ENCODE measurements at regions not wholly inside any gene's neighbourhood (a gene's known extent, or its start where the extent isn't known, plus 50 kb on each side); places are given as distances from the start of the nearest gene placed in this dataset.

DNA sequence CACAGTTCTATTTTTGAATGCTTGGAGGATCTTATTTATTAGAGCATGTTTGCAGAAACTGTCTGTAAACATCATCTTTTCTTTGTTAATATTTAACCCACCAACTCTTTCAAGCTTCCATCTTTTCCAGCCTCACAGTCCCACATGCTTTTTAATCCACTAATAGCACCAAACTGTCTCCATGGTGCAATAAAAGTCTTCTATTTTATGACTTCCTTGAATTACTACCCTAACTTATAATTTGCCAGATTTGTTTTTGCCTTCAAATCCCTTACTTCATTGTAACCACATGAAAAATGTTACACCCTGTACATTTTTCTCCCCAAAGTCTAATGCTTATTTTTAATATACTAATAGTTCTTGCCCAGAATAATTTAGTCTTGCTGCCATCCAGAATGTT, 792.6 kb downstream of the PLCL1 start:
- H3K27ac ChIP-seq (ENCODE audit: extremely low read depth, low read depth, low read length) = no peak overlapping the region
- H3K36me3 ChIP-seq (ENCODE audit: control insufficient read depth in 2 of 2, insufficient read depth in 1 of 2, low read length in 2 of 2) = no peaks in the 10 kb centered on the region
- ChIA-PET POLR2A (no interaction called here), CTCF (interaction anchor here (0.7 kb wide), 1 partner anchor 998 kb away, joined by 3 read pairs; no protein-coding TSS in a partner anchor)
- TF ChIP-seq PRDM6 (tag by site-specific recombination; IDR thresholded peaks at IDR 0.05) (peak; percentile 53; the same call in 1 of the 2 replicates), ZNF664 (tag by site-specific recombination; IDR thresholded peaks at IDR 0.05) (no peak), ZNF843 (tag by site-specific recombination; IDR thresholded peaks at IDR 0.05) (peak; percentile 73), MYNN (tag by site-specific recombination; IDR thresholded peaks at IDR 0.05; ENCODE audit: borderline replicate concordance) (peak; percentile 74; the same call in 1 of the 2 replicates), ZNF202 (tag by site-specific recombination; IDR thresholded peaks at IDR 0.05; ENCODE audit: borderline replicate concordance) (no peak), ZNF292 (tag by site-specific recombination; IDR thresholded peaks at IDR 0.05; ENCODE audit: borderline replicate concordance, low read depth) (no peak), ZNF521 (tag by site-specific recombination; IDR thresholded peaks at IDR 0.05) (no peak), SP7 (tag by site-specific recombination; IDR thresholded peaks at IDR 0.05) (peak; percentile 44), OSR2 (tag by site-specific recombination; IDR thresholded peaks at IDR 0.05) (peak; percentile 24; the same call in 1 of the 2 replicates), WT1 (tag by site-specific recombination; IDR thresholded peaks at IDR 0.05) (peak; percentile 23; the same call in 1 of the 2 replicates), ZNF692 (tag by site-specific recombination; IDR thresholded peaks at IDR 0.05) (no peak), FEZF1 (tag by site-specific recombination; IDR thresholded peaks at IDR 0.05) (peak; percentile 59; the same call in 1 of the 2 replicates)
- H3K4me3 ChIP-seq (ENCODE audit: low read depth, low read length) = no peak overlapping the region
- H3K4me1 ChIP-seq (ENCODE audit: control insufficient read depth, insufficient read depth, low read length) = peaks cover 7% of the 10 kb centered on the region
- no peaks in the 10 kb centered on the region for H3K9me3 ChIP-seq (ENCODE audit: control insufficient read depth, insufficient read depth, low read depth, low read length)

DNA sequence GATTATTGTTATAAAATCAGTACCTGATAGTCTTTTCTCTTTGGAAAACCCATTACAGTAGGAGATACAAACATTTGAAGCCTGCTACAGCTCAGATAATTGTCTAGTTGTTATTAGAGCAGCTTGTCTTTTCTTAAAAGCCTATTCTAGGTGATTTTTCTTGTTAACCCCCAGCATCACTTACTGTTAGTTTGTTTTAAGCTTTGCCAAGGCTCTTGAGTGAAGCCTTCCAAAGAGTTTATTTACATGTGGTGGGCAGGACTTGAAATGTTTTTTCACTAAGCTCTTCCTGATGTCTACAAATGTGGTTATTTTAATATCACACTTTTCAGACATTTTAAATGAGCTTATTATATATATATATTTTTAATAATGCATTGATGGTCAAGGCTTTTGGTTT, 791.3 kb downstream of the PLCL1 start:
- peak; percentile 33; the same call in 1 of the 2 replicates for TF ChIP-seq FEZF1 (tag by site-specific recombination; IDR thresholded peaks at IDR 0.05)
- TF ChIP-seq ZNF48 (tag by site-specific recombination; IDR thresholded peaks at IDR 0.05) = no peak

DNA sequence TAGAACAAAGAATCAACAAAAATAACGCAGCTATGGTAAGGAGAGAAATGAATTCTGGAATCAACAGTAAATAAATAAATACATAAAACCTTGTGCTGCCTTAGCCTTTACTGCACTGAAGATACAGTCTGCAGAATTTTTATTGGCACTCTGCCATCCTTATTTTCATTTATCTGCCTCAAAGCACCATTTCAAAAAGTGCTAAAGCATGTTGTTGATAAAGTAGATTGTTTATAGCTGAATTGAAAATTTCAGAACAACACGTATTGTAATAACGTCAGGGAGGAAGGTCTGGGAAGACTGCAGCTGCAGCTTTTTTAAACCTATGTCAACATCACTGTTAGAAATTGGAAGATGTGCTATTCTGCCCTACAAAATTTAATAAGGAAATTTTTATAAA, 787.2 kb downstream of the PLCL1 start:
- Histone ChIP-seq H3K4me1 (ENCODE audit: control insufficient read depth, insufficient read depth, low read length) (peaks cover 5% of the 10 kb centered on the region), H3K36me3 (ENCODE audit: control insufficient read depth in 2 of 2, insufficient read depth in 1 of 2, low read length in 2 of 2) (no peaks in the 10 kb centered on the region), H3K9me3 (ENCODE audit: control insufficient read depth, insufficient read depth, low read depth, low read length) (no peaks in the 10 kb centered on the region), H3K27ac (ENCODE audit: extremely low read depth, low read depth, low read length) (no peak overlapping the region), H3K4me3 (ENCODE audit: low read depth, low read length) (no peak overlapping the region)
- ChIA-PET POLR2A (no interaction called here), CTCF (no interaction called here)
- TF ChIP-seq SP2 (tag by site-specific recombination; IDR thresholded peaks at IDR 0.05) (no peak), SCRT2 (tag by site-specific recombination; IDR thresholded peaks at IDR 0.05) (no peak), TCF7L2 (IDR thresholded peaks at IDR 0.05; ENCODE audit: borderline replicate concordance, low read depth, low read length) (no peak), ZNF354C (tag by site-specific recombination; IDR thresholded peaks at IDR 0.05; ENCODE audit: borderline replicate concordance, low read depth) (no peak), ZNF341 (tag by site-specific recombination; IDR thresholded peaks at IDR 0.05; ENCODE audit: low read depth) (no peak), SALL2 (tag by site-specific recombination; IDR thresholded peaks at IDR 0.05; ENCODE audit: borderline replicate concordance) (no peak), ZBTB1 (tag by site-specific recombination; IDR thresholded peaks at IDR 0.05) (no peak), FEZF1 (tag by site-specific recombination; IDR thresholded peaks at IDR 0.05) (no peak), ZNF629 (tag by site-specific recombination; IDR thresholded peaks at IDR 0.05) (no peak), ZNF211 (tag by site-specific recombination; IDR thresholded peaks at IDR 0.05; ENCODE audit: low read depth) (no peak), ZBTB26 (tag by site-specific recombination; optimal IDR thresholded peaks at IDR 0.05) (no peak)
- TF ChIP-seq, protein P1, sequence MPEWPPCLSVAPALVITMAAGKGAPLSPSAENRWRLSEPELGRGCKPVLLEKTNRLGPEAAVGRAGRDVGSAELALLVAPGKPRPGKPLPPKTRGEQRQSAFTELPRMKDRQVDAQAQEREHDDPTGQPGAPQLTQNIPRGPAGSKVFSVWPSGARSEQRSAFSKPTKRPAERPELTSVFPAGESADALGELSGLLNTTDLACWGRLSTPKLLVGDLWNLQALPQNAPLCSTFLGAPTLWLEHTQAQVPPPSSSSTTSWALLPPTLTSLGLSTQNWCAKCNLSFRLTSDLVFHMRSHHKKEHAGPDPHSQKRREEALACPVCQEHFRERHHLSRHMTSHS (tag by site-specific recombination; IDR thresholded peaks at IDR 0.05) = no peak

More for the DNA sequence above, 791.3 kb downstream of the PLCL1 start:
- CTCF ChIA-PET = interaction anchor here (0.7 kb wide), 1 partner anchor 53 kb away, joined by 4 read pairs; no protein-coding TSS in a partner anchor
- no peaks in the 10 kb centered on the region for H3K9me3 ChIP-seq (ENCODE audit: control insufficient read depth, insufficient read depth, low read depth, low read length)
- H3K4me3 ChIP-seq (ENCODE audit: low read depth, low read length) = no peak overlapping the region
- no peaks in the 10 kb centered on the region for H3K36me3 ChIP-seq (ENCODE audit: control insufficient read depth in 2 of 2, insufficient read depth in 1 of 2, low read length in 2 of 2)
- peaks cover 10% of the 10 kb centered on the region for H3K4me1 ChIP-seq (ENCODE audit: control insufficient read depth, insufficient read depth, low read length)
- H3K27ac ChIP-seq (ENCODE audit: extremely low read depth, low read depth, low read length) = no peak overlapping the region
- POLR2A ChIA-PET = no interaction called here
